ENCODE measurements at regions not wholly inside any gene's neighbourhood (a gene's known extent, or its start where the extent isn't known, plus 50 kb on each side); places are given as distances from the start of the nearest gene placed in this dataset.

- ATAC-seq, result no peak
- H3K4me3 ChIP-seq, result no peak overlapping the region
- no peak for DNase-seq
- H3K9me3 ChIP-seq, result no peaks in the 10 kb centered on the region
- 72 to 81% methylated on average over 3 of the region's 3 CpGs for WGBS, 2 donors
- TF ChIP-seq CTCF (IDR thresholded peaks at IDR 0.05), result no peak
- no peak for FAIRE-seq
- intact Hi-C loops (cut with DNase I), result no loop called here
- H3K27ac ChIP-seq, result no peak overlapping the region
- peaks cover 0 to 15% (median 7%) of the 10 kb centered on the region in 3 donors for H3K4me1 ChIP-seq
- no peaks in the 10 kb centered on the region for H3K36me3 ChIP-seq
- no peaks in the 10 kb centered on the region for H3K27me3 ChIP-seq
Measured at GRCh38 chr6:21949211-21949801, 347.5 kb downstream of the PRL start.

DNA sequence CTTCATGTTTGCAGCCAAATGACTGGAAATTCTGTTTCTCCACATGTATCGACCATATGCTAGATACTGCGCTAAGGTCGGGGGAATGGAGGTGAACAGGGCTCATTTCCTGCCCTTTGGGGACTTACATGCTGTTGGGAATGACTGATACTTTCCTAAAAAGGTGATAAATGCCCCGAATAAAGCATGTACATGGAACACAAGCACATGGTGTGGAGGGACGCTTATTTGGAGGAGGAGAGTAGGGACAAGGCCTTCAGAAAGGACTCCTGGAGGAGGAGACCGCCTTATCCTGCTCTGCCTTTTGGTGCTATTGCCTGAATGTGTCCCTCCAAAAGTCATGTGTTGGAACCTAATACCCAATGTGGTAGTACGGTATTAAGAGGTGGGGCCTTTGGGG lies 344.5 kb downstream of the PRL start:
- no peak for FAIRE-seq
- H3K4me3 ChIP-seq, result no peak overlapping the region
- H3K9me3 ChIP-seq, result no peaks in the 10 kb centered on the region
- no peak overlapping the region for H3K27ac ChIP-seq
- intact Hi-C loops (cut with DNase I), result no loop called here
- no peak for TF ChIP-seq CTCF (IDR thresholded peaks at IDR 0.05)
- 94 to 98% methylated on average over 7 of the region's 7 CpGs for WGBS, 2 donors
- ATAC-seq, result no peak
- no peaks in the 10 kb centered on the region for H3K27me3 ChIP-seq
- no peaks in the 10 kb centered on the region for H3K36me3 ChIP-seq
- no peak for DNase-seq
- peaks cover 0 to 15% (median 7%) of the 10 kb centered on the region in 3 donors for H3K4me1 ChIP-seq

DNA sequence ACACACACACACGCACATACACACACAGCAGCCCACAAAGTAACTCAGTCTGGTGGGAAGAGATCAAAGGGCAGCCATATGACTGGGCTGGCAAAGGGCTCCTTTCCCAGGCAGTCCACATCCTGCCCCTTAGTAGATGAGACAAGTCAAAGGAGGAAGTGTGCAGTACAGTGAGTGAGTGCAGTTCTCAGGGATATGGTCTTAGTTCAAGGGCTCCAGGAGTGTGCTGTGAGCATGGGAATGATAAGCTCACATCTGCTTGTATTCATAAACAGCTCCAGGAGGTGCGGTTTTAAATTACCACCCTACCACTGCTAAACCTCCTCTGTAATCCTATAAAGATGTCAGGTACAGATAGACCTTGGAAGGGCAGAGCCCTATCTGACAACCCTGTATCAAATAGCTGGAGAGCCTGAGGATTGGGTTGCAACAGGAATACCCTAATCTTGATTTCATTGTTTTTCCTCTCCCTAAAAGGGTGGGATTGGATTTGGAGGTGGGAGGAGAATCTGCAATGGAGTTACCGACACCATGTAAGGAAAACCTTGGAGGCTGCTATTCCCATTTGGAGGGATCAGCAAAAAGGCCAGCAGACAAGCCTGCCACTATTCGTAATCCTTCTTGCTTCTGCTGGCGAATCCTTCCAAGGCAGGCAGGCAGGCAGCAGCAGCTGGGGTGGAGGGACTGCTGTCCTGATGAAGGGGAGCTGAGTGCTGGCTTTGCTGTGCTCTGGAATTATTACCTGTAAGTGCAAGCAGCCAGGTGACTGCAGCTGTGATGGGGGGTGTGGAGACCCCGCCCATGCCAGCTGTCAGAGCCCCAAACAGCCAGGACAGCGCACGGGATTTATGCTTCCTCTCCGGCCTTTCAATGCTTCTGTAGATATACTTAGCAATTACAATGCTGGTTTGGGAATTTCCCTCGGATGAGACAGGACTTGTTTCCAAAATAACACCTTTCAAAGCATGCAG lies 342.7 kb downstream of the PRL start:
- Histone ChIP-seq H3K36me3 (no peaks in the 10 kb centered on the region), H3K4me1 (peaks cover 0 to 8% (median 0%) of the 10 kb centered on the region in 3 donors), H3K27ac (no peak overlapping the region), H3K27me3 (no peaks in the 10 kb centered on the region), H3K4me3 (no peak overlapping the region), H3K9me3 (no peaks in the 10 kb centered on the region)
- DNase-seq (no peak), ATAC-seq (peak in 3 of 4 donors; percentile 41 to 76 (median 76)), FAIRE-seq (no peak)
- TF ChIP-seq CTCF (IDR thresholded peaks at IDR 0.05), result no peak
- 69 to 75% methylated on average over 10 of the region's 10 CpGs for WGBS, 2 donors
- intact Hi-C loops (cut with DNase I), result no loop called here

DNA sequence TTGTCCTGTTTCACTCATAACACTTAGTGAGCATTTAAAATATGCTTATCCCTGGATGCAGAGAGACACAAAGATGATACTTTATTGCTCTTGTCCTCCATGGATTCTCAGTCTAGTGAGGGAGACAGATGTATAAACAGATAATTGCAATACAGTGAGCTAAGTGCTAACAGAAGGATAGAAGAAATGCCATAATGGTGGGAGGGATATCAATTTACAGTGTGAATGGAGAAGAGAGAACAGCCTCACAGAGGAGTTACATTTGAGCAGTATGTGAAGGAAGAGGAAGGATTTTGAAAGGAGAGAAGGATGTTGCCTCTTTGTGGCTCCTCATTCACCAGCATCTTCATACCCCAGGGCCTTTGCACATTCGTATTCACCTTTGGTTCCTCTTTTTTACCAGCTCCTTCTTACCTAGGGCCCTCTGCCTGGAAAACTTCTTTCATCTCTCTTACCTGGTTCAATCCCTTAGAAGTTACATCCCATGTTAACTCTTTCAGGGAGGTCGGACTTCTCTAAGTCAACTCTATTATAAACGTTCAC lies 341.7 kb downstream of the PRL start:
- no peak overlapping the region for H3K4me3 ChIP-seq
- no peak for TF ChIP-seq CTCF (IDR thresholded peaks at IDR 0.05)
- H3K4me1 ChIP-seq, result peaks cover 0 to 8% (median 0%) of the 10 kb centered on the region in 3 donors
- FAIRE-seq (no peak), DNase-seq (no peak), ATAC-seq (no peak)
- H3K36me3 ChIP-seq, result no peaks in the 10 kb centered on the region
- intact Hi-C loops (cut with DNase I), result no loop called here
- H3K9me3 ChIP-seq, result no peaks in the 10 kb centered on the region
- 77 to 78% methylated on average over 3 of the region's 3 CpGs for WGBS, 2 donors
- no peaks in the 10 kb centered on the region for H3K27me3 ChIP-seq
- no peak overlapping the region for H3K27ac ChIP-seq
